ENCODE measurements at regions not wholly inside any gene's neighbourhood (a gene's known extent, or its start where the extent isn't known, plus 50 kb on each side); places are given as distances from the start of the nearest gene placed in this dataset.

DNA sequence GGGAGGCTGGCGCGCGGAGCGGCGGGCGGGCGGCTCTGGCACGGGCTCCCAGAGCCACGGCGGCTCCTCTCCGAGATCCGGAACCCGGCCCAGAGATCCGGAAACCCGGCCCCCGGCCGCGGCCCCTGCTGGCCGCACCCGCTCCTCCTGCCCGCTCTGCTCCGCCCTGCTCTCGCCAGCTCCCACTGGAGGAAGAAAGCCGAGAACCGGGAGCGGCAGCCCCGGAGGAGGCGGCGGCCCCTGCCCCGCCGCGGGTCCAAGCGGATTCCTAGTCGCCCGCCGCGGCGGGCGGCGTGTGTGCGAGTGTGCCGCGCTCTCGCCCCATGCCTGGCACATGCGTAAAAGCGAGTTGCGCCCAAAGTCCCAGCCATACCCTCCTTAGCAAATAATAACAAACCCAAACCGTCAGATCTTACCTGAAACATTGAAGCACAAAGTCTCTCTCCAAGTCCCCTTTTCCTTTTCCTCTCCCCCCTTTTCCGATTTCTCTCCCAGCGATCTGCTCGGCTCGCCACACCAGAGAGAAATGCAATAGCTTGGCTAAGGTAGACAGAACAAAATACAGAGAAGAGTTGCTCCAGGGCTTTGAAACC is 108.7 kb upstream of the KCTD1 start:
- Histone ChIP-seq H3K4me3 (peak overlapping the region; percentile 35), H3K4me2 (peak overlapping the region; percentile 95), H3K9me2 (replicated peaks; ENCODE audit: insufficient read depth) (no peaks in the 10 kb centered on the region), H3K27me3 (peaks cover 49% of the 10 kb centered on the region), H3K27ac (peak overlapping the region; percentile 94), H3K4me1 (ENCODE audit: insufficient read depth) (peaks cover 11% of the 10 kb centered on the region), H2AFZ (peak overlapping the region; percentile 50), H3K36me3 (replicated peaks; ENCODE audit: insufficient read depth, low read depth) (no peaks in the 10 kb centered on the region), H3K79me2 (no peaks in the 10 kb centered on the region), H4K20me1 (ENCODE audit: insufficient read depth, poor library complexity, severe bottlenecking) (no peaks in the 10 kb centered on the region), H3K9me3 (ENCODE audit: low read depth) (no peaks in the 10 kb centered on the region)
- TF ChIP-seq EZH2phosphoT487 (IDR thresholded peaks at IDR 0.05; ENCODE audit: low read depth, severe bottlenecking, unreplicated experiment), result no peak
- TF ChIP-seq, protein P1, sequence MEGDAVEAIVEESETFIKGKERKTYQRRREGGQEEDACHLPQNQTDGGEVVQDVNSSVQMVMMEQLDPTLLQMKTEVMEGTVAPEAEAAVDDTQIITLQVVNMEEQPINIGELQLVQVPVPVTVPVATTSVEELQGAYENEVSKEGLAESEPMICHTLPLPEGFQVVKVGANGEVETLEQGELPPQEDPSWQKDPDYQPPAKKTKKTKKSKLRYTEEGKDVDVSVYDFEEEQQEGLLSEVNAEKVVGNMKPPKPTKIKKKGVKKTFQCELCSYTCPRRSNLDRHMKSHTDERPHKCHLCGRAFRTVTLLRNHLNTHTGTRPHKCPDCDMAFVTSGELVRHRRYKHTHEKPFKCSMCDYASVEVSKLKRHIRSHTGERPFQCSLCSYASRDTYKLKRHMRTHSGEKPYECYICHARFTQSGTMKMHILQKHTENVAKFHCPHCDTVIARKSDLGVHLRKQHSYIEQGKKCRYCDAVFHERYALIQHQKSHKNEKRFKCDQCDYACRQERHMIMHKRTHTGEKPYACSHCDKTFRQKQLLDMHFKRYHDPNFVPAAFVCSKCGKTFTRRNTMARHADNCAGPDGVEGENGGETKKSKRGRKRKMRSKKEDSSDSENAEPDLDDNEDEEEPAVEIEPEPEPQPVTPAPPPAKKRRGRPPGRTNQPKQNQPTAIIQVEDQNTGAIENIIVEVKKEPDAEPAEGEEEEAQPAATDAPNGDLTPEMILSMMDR (IDR thresholded peaks at IDR 0.05; ENCODE audit: poor library complexity), result peak; percentile 23
- peak; percentile 85 for DNase-seq (ENCODE audit: low spot score)
- under 1% methylated on average over 30 of the region's 52 CpGs for WGBS (ENCODE audit: low lambda C conversion rate, missing lambda C conversion rate)

DNA sequence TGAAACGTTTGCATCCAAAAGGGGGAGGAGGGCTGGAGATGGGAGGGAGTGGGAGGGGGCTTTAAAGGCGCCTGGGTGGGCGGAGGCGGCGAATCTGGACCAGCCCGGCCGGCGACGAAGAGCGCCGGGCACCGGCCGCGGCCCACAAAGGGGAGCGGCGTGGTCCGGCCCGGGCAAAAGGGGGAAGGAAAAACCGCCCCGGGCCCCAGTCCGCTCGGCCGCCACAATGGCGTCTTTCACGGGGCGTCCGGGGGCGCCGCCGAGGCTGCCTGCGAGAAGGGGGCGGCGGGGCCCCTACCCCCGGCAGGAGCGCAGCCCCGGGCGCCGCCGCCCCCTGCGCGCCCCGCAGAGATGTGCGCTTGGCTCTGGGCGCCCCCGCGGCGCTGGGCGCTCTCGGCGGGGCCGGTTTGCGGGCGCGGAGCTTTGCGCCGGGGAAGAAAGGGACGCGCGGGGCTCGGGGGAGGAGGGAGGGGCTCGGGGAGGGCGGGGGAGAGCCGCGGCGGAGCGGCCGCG is 108.1 kb upstream of the KCTD1 start:
- Histone ChIP-seq H3K4me3 (peak overlapping the region; percentile 35), H3K4me2 (peak overlapping the region; percentile 95), H3K27me3 (peaks cover 49% of the 10 kb centered on the region), H3K9me3 (ENCODE audit: low read depth) (no peaks in the 10 kb centered on the region), H3K9me2 (replicated peaks; ENCODE audit: insufficient read depth) (no peaks in the 10 kb centered on the region), H3K79me2 (no peaks in the 10 kb centered on the region), H3K27ac (peak overlapping the region; percentile 94), H3K4me1 (ENCODE audit: insufficient read depth) (peaks cover 11% of the 10 kb centered on the region), H4K20me1 (ENCODE audit: insufficient read depth, poor library complexity, severe bottlenecking) (no peaks in the 10 kb centered on the region), H2AFZ (peak overlapping the region; percentile 86), H3K36me3 (replicated peaks; ENCODE audit: insufficient read depth, low read depth) (no peaks in the 10 kb centered on the region)
- DNase-seq (ENCODE audit: low spot score), result no peak
- no peak for TF ChIP-seq EZH2 (IDR thresholded peaks at IDR 0.05; ENCODE audit: borderline replicate concordance)
- no peak for TF ChIP-seq EZH2phosphoT487 (IDR thresholded peaks at IDR 0.05; ENCODE audit: low read depth, severe bottlenecking, unreplicated experiment)
- TF ChIP-seq, protein P1 (IDR thresholded peaks at IDR 0.05; ENCODE audit: poor library complexity), result no peak
- no CpG with 5 or more reads among the region's 68 CpGs for WGBS (ENCODE audit: low lambda C conversion rate, missing lambda C conversion rate)

DNA sequence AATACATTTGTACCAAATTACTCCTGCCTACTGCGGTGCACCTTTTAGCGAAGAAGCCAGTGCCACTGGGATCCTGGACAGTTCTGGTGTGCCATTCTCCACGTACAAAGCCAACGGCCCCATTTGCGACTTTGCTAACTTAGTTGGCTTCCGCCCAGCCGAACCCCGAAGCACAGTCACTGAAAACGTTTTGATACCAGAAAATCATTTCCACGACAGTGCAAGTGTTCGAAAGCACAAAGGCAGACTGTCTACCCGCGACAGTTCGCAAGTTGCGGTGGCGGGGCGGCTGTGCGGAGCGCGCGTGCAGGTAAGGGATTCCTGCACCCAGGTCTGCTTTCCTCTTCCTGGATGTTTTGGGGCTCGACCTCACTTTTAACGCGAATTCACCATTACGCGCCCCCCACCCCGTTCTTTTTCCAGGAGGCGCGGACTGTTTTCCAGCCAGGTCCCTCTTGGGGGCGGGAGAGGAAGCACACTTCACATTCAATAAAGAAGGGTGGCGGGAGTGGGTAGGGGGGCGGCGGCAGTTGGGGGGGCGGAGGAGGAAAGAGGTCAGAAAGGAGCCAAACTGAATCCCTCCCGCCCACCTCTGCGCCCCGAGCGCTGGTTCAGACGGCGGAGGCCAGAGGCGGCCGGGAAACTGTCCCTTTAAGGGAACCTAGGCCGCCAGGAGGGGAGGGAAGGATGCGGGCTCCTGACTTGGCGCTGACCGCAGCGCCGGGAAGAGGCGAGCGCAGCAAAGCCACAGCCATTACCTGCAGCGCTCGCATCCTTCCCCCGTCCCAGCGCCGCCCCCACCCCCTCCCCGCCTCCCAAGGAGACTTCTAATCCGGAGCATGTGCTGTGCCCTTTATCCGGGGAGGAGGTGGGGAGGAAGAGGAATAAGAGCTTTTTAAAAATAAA is 107.4 kb upstream of the KCTD1 start:
- no peaks in the 10 kb centered on the region for H3K79me2 ChIP-seq
- peaks cover 11% of the 10 kb centered on the region for H3K4me1 ChIP-seq (ENCODE audit: insufficient read depth)
- H2AFZ ChIP-seq, result peak overlapping the region; percentile 86
- 2% methylated on average over 35 of the region's 58 CpGs for WGBS (ENCODE audit: low lambda C conversion rate, missing lambda C conversion rate)
- TF ChIP-seq EZH2phosphoT487 (IDR thresholded peaks at IDR 0.05; ENCODE audit: low read depth, severe bottlenecking, unreplicated experiment) (no peak), EZH2 (IDR thresholded peaks at IDR 0.05; ENCODE audit: borderline replicate concordance) (peak; percentile 69)
- TF ChIP-seq, protein P1 (IDR thresholded peaks at IDR 0.05; ENCODE audit: poor library complexity), result no peak
- peak overlapping the region; percentile 35 for H3K4me3 ChIP-seq
- no peaks in the 10 kb centered on the region for H3K9me3 ChIP-seq (ENCODE audit: low read depth)
- peaks cover 55% of the 10 kb centered on the region for H3K27me3 ChIP-seq
- no peaks in the 10 kb centered on the region for H3K36me3 ChIP-seq (replicated peaks; ENCODE audit: insufficient read depth, low read depth)
- H3K27ac ChIP-seq, result peak overlapping the region; percentile 94
- H3K9me2 ChIP-seq (replicated peaks; ENCODE audit: insufficient read depth), result no peaks in the 10 kb centered on the region
- H3K4me2 ChIP-seq, result peak overlapping the region; percentile 95
- no peaks in the 10 kb centered on the region for H4K20me1 ChIP-seq (ENCODE audit: insufficient read depth, poor library complexity, severe bottlenecking)
- peak; percentile 77 for DNase-seq (ENCODE audit: low spot score)
